ENCODE measurements at regions not wholly inside any gene's neighbourhood (a gene's known extent, or its start where the extent isn't known, plus 50 kb on each side); places are given as distances from the start of the nearest gene placed in this dataset.

DNA sequence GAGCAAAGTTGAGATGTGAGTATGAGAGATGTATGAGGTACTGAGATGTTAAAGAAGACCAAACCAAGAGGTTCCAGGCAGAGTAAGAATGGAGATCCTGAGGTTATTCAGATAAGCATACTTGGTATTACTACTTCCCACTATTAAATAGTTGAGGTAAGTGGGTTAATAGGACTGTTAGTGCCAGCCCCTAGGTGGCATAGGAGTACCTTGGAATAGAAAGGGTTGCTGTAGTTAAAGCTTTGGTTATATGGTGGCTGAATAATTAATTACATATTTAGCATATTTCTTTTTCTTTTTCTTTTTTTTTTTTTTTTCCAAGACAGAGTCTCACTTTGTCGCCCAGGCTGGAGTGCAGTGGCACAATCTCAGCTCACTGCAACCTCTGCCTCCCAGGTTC lies 397.9 kb upstream of the TMPRSS15 start:
- Mint-ChIP-seq H3K4me1 (ENCODE audit: unreplicated experiment) (no peaks in the 10 kb centered on the region), H3K4me3 (no peak overlapping the region), H3K9me3 (no peaks in the 10 kb centered on the region), H3K36me3 (no peaks in the 10 kb centered on the region), H3K27me3 (no peaks in the 10 kb centered on the region), H3K27ac (no peak overlapping the region)
- no peak for DNase-seq (ENCODE audit: extremely low spot score, unreplicated experiment)
- TF ChIP-seq CTCF (conservative IDR thresholded peaks at IDR 0.05), result no peak

GRCh38 chr21:18803624-18804023 lies 400.0 kb upstream of the TMPRSS15 start:
- Mint-ChIP-seq H3K27ac (no peak overlapping the region), H3K4me1 (ENCODE audit: unreplicated experiment) (no peaks in the 10 kb centered on the region), H3K9me3 (no peaks in the 10 kb centered on the region), H3K36me3 (no peaks in the 10 kb centered on the region), H3K27me3 (no peaks in the 10 kb centered on the region), H3K4me3 (no peak overlapping the region)
- TF ChIP-seq CTCF (conservative IDR thresholded peaks at IDR 0.05), result no peak
- no peak for DNase-seq (ENCODE audit: extremely low spot score, unreplicated experiment)

- H3K9me3 Mint-ChIP-seq, result no peaks in the 10 kb centered on the region
- H3K36me3 Mint-ChIP-seq, result no peaks in the 10 kb centered on the region
- no peak for TF ChIP-seq CTCF (conservative IDR thresholded peaks at IDR 0.05)
- no peak overlapping the region for H3K4me3 Mint-ChIP-seq
- no peaks in the 10 kb centered on the region for H3K4me1 Mint-ChIP-seq (ENCODE audit: unreplicated experiment)
- H3K27me3 Mint-ChIP-seq, result no peaks in the 10 kb centered on the region
- DNase-seq (ENCODE audit: extremely low spot score, unreplicated experiment), result no peak
- H3K27ac Mint-ChIP-seq, result no peak overlapping the region
These were observed 406.6 kb upstream of the TMPRSS15 start for GRCh38 chr21:18810136-18810535.

GRCh38 chr21:18812308-18812707 lies 408.7 kb upstream of the TMPRSS15 start:
- Mint-ChIP-seq H3K27ac (no peak overlapping the region), H3K27me3 (no peaks in the 10 kb centered on the region), H3K4me3 (no peak overlapping the region), H3K36me3 (no peaks in the 10 kb centered on the region), H3K4me1 (ENCODE audit: unreplicated experiment) (no peaks in the 10 kb centered on the region), H3K9me3 (no peaks in the 10 kb centered on the region)
- no peak for TF ChIP-seq CTCF (conservative IDR thresholded peaks at IDR 0.05)
- no peak for DNase-seq (ENCODE audit: extremely low spot score, unreplicated experiment)

- DNase-seq (ENCODE audit: extremely low spot score, unreplicated experiment), result no peak
- H3K4me1 Mint-ChIP-seq (ENCODE audit: unreplicated experiment), result no peaks in the 10 kb centered on the region
- no peak overlapping the region for H3K27ac Mint-ChIP-seq
- H3K27me3 Mint-ChIP-seq, result no peaks in the 10 kb centered on the region
- TF ChIP-seq CTCF (conservative IDR thresholded peaks at IDR 0.05), result no peak
- H3K36me3 Mint-ChIP-seq, result no peaks in the 10 kb centered on the region
- no peaks in the 10 kb centered on the region for H3K9me3 Mint-ChIP-seq
- H3K4me3 Mint-ChIP-seq, result no peak overlapping the region
These were observed 415.9 kb upstream of the TMPRSS15 start for GRCh38 chr21:18819507-18819906.

- H3K4me3 Mint-ChIP-seq, result no peak overlapping the region
- no peak for DNase-seq (ENCODE audit: extremely low spot score, unreplicated experiment)
- H3K4me1 Mint-ChIP-seq (ENCODE audit: unreplicated experiment), result no peaks in the 10 kb centered on the region
- H3K9me3 Mint-ChIP-seq, result no peaks in the 10 kb centered on the region
- TF ChIP-seq CTCF (conservative IDR thresholded peaks at IDR 0.05), result no peak
- no peak overlapping the region for H3K27ac Mint-ChIP-seq
- no peaks in the 10 kb centered on the region for H3K27me3 Mint-ChIP-seq
- no peaks in the 10 kb centered on the region for H3K36me3 Mint-ChIP-seq
These were observed 423.0 kb upstream of the TMPRSS15 start for GRCh38 chr21:18826562-18826961.
